NCI-H510A (cell line): ENCODE measurements at regions not wholly inside any gene's neighbourhood (a gene's known extent, or its start where the extent isn't known, plus 50 kb on each side); places are given as distances from the start of the nearest gene placed in this dataset.
"Not testable (repeated sequence)": the region's sequence is repeated elsewhere in the genome, so short reads cannot be mapped to it uniquely, and the experiment has no call there.

Experiments
- DNase-seq: peaks from one replicate; lab custom pipeline; 2025; lab: John Stamatoyannopoulos, UW

DNA sequence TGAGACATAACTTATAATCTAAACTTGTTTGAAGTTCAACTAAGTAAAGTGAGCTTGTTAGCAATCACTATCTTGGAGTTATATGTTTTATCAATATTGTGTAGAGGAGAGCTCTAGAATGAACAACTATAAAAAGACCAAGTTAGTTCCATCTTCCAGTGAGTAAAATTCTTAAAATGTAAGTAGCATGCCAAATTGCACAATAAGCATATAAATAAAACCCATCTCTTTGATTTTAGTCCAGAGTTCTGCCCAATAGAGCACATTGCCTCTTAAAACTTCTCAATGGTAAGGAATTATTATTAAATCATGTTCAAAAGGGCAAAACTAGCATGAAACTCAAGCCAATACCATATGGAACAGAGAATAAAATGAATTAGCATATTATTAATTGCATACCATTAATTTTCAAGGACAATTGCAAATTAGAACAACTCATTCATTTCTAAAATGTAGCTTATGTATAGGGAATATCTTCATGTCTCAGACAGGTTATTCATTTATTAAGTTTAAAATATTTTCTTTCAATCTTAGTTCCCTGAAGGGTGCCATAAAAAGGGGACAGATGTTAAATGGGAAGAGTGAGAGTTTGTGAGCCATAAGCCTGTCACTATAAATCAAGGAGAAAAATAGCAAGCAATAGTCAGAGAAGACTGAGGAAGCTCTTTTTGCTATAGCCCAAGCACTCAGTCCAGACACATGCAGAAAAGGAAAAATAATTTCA lies 507.6 kb downstream of the CENPC start:
- no peak for DNase-seq

DNA sequence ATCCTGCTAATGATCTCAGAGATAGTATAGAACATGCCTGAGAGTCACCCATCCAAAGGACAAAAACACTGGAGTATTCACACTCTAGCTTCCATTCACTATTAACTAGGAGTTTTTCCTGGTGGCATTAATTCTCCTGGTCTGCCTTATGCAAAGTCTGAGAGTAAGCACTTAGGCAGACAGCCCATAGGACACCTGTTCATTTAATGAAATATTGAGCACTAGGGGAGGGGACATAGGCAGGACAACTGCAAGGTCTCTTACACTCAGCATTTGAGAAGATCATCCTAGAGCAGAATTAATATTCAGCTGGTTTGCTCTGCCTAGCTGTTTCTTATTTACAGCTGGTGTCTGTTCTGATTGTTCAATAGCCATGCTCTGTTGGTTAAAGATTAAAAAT lies 508.5 kb downstream of the CENPC start:
- no peak for DNase-seq

DNA sequence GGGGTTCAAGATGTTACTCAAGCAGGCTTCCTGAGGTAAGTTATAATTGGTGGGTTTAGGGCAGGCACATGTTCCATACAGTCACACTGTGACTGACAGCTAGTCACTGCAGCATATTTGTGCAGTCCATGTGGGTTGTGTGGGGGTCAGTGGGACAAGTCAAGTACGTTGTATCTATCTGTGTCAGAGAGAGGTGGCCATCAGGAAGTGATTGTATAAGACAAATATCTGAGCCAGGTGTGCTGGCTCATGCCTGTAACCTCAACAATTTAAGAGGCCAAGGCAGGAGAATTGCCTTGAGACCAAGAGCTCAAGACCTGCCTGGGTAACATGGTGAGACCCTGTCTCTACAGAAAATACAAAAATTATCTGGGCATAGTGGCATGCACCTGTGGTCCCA lies 509.3 kb downstream of the CENPC start:
- DNase-seq: no peak

DNA sequence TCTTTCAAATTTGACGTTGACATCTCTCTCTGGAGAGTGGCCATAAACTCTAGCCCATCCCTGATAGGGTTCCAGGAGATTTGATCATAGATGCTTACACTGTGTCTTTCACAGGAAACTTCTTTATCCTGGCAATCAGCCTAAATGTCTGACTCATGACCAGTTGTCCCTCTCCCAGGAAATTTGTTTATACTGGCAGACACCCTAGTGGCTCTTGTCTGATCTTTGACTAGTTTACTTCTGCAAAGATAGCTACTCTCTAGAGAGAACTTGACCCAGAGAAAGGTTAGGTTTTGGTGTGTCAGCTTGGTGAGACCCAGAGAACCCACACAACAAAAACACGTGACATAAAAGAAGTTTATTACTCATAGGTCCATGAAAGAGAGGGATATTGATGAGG lies 509.8 kb downstream of the CENPC start:
- no peak for DNase-seq

DNA sequence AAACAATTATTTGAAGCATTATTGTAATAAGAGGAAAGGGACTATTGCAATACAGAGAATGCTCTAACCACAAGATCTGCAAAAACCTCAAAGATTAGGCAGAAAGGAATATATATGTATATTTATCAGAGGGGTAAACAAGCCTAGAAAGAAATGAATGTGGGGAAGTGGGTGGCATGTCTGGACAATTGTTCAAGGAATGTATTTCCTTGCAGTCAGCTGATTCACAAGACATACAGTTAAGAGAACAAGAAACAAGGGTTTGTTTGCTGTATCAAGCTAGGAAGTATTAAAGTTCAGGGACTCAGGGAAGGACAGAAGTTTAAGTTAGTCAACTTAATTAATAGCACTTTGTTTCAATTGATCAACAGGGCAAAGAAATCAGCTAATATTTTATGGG lies 514.7 kb downstream of the CENPC start:
- DNase-seq: no peak

DNA sequence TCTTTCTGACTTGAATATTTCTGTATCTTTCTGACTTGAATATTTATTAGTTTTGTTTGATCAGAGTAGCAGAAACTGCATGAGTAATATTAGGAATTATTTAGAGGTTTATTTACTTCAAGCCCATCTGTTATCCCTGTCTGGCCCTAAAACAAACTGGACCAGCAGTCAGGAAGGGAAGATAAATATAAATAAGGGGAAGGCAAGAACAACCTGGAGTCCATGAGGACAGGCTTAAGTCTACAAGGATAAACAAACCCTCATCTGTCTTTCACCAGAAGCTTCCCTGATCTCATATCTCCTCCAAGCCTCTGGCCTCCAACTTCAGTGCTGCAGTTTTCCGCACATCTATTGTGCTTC lies 524.9 kb downstream of the CENPC start:
- DNase-seq: no peak

DNA sequence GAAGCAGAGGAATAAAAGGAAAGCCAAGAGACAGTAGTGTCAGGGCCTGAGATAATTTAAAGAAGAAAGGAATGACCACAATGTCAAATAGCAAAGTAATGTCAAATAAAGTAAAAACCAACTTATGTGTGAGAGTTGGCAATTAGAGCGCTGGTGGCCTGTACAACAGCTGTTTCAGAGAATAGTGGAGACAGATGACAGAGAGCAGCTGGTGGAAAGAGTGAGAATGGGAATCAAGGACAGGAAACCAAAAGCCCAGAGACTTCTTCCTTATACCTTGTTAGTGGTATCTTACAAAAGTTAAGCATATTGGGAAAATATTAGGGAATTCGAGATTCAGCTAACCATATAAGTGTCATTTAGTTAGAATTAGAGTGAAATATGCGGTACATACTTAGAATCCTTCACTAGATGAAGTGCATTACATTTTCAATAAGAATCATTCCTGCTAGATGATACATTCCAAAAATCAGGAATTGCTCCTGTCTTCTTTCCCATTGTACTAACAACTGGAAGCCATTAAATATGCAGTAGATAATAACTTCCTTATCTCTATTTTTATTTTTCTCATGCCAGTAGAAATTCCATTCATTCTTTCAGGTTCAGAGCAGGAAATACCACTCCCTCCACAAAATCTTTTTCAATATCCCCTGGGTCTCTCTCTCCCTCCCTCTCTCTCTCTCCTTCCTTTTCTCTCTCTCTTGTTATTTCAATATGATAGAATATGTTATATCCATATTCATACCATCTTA lies 525.4 kb downstream of the CENPC start:
- no peak for DNase-seq

DNA sequence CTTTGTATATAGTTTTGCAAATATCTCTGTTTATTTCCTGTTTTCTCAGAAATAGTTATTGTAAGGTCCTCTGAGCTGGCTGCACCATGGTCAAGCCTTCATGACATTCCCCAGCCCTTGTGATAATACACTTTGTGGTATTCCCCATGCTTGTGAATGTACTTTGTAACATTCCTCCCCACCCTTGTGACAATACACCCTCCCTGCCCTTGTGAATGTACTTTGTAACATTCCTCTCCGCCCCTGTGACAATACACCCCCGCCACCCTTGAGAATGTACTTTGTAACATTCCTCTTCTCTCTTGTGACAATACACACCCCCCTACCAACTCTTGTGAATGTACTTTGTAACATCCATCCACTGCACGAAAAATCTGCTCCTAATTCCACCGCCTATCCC lies 530.7 kb downstream of the CENPC start:
- DNase-seq: no peak

DNA sequence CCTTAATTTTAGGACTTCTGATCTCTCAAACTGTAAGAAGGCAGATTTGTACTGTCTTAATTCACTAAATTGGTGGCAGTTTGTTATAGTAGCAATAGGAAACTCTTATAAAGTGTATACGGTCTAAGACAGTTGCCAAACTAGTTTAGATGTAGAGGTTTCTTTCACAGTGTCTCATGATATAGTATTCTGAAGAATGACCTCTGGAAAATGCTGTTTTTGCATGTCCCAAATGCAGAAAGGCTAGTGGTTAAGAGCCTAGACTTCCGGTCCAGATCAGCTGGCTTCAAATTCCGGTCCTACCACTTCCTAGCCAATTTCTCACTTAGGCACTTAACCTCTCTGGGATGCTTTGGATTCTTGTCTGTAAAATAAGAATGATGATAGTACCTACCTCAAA lies 538.5 kb downstream of the CENPC start:
- no peak for DNase-seq

DNA sequence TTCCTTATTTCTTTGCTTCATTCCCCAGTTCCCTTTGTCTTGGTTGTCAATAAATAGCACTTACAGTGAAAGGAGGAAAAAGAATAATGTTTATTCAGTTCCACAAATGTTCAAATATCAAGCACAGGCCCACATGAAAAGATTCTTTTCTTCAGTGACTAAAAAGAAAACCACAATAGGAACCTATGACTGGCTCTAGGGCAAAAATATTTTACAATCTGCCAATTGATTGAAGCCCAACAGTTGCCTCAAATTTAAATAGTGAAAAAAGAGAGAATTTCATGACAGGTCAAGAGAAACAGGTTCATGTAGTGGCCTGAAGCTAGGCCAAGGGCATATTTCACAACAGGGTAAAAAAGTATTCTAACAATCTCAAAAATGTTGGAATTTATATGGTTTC lies 553.8 kb downstream of the CENPC start:
- DNase-seq: no peak

DNA sequence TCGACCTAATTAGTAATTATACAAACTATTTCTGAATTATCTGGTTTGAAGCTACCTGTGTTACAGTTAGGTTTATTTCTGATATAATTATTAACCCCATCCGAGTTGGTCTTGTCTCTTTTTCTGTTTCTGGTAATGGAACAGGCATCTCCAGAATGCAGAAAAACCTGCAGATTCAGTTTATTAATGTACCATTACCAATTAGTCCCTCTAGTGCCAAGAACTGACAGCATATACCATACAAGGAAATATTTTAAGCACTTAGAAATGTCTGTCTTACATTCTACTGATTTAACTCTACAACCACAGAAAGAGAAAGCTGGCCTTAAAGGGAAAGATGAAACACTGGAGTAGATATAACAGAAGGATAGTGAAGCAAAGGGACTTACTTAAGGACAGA lies 570.6 kb downstream of the CENPC start:
- DNase-seq: no peak

DNA sequence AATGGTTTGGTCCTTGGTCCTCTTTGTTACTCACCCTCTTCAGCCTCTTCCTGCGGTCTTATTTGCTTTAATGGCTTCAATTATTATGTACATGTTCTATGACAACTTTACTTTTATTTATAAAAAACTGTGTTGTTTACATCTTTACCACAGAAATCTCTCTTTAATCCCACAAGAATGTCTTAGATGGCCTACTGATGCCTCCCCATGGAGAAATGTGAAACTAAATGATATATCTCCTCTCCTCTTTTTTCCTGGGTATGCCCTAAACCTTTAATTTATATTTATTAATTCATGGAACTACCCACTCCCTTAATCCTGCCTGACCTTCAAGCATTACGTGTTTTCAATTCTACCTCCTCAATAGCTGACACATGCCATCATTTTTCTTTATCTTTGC lies 573.2 kb downstream of the CENPC start:
- DNase-seq: no peak

DNA sequence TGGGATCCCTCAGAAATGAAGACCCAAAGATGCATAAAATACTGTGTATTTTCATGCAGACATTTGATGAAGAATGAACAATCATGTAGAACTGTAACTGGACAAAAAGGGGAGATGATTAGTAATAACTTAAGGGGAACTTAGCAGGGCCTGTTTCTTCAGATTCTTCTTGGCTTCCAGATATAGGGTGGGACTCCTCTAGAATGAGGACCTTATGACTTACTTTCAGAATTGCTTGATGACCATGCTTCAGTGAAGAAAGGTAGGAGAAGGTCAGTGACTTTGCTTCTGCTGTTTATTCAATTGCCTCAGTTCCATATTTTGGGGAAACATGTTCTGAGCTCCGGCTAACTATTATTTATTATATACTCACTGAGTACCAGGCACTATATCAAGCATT lies 580.8 kb downstream of the CENPC start:
- DNase-seq: no peak

DNA sequence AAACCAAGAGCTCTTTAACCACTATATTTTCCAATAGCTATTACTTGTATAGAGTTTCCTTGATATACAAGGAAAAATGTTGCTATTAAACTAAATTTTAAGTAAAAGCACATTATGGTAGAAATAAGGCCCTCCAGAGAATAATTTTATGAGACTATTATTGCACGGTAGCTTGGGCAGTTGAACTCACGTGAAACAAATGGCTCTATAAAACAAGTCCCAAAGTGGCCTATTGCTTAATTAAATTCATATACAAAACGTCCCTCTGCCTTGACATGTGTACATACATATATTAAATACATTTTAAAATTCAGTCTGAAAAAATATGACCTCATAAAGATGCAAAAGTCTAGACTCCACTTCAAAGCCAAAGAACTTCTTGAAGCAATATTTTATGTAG lies 582.2 kb downstream of the CENPC start:
- DNase-seq: no peak

DNA sequence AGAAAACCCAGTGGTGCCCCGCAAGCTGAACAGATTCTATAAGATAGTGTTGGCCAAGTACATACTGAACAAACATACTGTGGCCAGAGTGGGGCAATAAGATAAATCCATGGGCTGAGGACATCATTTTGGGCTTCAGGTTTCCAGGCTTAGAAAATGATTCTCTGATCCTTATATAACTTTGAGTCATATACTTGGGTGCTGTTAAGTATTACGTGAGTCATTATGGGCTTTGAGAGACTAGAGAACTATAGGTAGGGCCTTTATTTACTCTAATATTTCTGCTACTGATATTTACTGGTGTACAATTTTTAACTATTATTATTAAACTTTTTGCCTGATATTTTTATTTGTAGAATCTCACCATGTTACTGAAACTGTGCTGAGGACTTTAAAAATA lies 586.1 kb downstream of the CENPC start:
- DNase-seq: no peak

DNA sequence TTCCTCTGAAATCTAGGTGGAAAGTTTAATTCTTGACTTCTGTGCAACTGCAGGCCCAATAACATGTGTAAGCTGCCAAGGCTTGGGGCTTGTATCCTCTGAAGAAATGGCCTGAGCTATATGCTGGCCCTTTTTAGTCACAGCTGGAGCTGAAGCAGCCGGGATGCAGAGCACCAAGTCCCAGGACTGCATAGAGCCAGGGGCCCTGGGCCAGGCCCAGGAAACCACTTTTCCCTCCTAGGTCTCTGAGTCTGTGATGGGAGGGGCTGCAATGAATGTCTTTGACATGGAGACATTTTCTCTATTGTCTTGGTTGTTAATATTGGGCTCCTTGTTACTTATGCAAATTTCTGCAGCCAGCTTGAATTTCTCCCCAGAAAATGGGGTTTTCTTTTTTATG lies 588.5 kb downstream of the CENPC start:
- no peak for DNase-seq

DNA sequence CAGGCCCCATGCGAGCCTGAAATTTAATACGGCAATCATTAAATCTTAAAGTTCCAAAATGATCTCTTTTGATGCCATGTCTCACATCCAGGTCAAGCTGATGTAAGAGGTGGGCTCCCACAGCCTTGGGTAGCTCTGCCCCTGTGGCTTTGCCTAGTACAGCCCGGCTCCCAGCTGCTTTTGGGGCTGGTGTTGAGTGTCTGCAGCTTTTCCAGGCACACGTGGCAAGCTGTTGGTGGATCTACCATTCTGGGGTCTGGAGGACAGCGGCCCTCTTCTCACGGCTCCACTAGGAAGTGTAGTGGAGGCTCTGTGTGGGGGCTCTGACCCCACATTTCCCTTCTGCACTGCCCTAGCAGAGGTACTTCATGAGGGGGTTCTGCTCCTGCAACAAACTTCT lies 588.9 kb downstream of the CENPC start:
- DNase-seq: no peak

DNA sequence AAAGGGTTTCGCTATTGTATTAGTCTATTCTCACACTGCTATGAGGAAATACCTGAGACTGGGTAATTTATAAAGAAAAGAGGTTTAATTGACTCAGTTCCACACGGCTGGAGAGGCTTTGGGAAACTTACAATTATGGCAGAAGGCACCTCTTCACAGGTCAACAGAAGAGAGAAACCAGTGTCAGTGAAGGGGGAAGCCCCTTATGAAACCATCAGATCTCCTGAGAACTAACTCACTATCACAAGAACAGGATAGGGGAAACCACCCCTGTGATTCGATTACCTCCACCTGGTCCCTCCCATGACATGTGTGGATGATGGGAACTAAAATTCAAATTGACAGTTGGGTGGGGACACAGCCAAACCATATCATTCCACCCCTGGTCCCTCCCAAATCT lies 589.5 kb downstream of the CENPC start:
- DNase-seq: no peak

DNA sequence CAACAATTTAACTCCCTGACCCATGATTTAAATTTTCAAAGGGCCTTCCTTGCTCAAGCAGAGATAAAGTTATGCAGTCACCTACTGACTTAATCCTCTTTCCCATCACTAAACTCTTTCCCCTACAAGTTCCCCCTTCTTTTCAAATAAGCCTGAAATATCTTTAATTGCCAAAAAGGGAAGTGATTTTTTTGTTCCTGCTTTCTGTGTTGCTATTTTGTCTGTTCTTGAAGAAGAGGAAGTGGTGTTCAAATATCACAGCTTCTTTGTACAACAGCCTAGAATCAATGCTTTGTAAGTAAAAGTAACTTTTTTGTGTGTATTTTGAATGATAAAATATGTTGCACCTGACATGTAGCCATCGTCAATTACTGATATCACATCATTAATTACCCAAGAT lies 595.9 kb downstream of the CENPC start:
- DNase-seq: no peak

DNA sequence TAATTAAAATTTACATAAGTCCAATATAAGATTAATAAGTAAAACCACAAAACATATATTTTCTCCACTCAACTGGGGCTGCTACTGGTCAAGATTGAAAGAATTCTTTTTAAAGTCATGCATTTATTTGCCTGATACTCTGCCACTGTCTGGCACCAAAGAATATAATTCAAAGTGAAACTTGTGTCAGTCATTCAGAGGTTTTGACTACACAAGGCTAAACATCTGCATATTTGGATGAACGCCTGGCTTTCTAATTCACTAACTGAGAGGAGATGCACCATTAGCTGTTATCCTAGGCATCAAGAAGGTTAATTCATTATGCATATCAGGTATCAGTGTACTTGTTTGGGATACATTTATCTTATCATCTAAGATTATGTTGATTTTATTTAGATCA lies 598.5 kb downstream of the CENPC start:
- DNase-seq: no peak

DNA sequence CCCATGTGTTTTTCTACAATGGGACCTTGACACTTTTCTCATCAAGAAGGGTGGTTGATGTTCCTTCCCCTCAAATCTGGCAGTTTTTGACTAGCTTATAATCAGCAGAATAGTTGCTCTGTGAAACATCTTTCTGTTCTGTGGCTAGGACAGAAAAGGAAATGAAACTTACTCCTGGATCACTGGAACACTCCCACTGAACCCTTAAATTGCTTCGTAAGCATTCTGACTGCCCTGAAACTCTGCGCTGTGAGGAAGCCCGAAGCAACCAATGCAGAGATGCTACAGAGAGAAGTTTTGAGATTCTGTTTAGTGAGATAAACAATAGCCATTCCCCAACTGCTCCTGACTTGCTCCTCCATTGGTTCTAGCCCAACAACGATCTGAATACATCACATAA lies 602.2 kb downstream of the CENPC start:
- DNase-seq: no peak

DNA sequence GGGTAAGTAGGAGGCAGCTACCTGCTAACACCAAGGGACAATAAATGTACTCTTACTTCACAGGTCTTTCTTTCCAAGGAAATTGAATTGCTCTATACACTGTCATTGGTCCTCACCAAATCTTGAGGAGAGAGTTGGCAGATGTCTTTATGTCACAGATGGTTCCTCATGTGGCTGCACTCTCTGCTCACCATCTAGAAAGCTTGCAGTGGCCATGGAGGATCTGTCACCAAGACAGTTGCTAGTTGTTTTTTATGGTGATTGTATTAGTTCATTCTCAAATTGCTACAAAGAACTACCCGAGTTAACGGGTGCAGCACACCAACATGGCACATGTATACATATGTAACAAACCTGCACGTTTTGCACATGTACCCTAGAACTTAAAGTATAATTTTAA lies 613.3 kb downstream of the CENPC start:
- DNase-seq: not testable (repeated sequence)

DNA sequence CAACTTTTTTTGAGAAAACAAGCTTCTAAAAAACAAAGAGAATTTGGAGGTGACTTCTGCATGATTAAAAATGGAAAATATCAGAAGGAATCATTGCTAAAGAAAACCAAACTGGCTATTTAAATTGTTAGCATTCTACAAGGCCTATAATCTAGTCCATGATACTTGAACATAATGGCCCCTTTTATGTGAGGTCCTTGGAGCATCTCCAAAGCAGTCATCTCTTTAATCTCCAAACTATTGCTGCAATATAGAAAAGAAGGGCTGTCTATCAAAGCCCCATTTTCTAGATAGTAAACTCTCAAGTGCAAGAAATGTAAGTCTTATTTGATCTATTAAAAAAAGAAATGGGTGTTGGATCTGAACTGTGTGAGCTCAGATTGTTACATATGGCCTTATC lies 615.1 kb downstream of the CENPC start:
- DNase-seq: no peak

DNA sequence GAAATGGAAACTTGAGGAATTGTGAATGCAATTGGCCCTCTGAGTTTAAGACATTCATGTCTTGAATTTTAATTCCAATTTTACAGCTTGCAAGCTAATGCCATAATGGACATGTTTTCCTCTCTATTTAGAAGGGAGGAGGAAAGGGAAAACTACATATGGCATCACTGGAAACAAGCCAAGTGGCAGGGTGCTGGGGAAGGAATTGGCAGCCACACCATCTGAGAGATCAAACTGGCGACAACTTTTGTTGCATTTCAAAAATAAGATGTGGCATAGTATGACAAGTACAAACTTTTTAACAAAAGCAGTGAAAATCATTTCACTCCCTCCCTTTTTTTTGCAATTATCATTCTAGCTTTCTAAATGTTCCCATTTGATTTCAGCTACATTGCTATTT lies 615.6 kb downstream of the CENPC start:
- DNase-seq: no peak
